ENCODE measurements at regions not wholly inside any gene's neighbourhood (a gene's known extent, or its start where the extent isn't known, plus 50 kb on each side); places are given as distances from the start of the nearest gene placed in this dataset.

DNA sequence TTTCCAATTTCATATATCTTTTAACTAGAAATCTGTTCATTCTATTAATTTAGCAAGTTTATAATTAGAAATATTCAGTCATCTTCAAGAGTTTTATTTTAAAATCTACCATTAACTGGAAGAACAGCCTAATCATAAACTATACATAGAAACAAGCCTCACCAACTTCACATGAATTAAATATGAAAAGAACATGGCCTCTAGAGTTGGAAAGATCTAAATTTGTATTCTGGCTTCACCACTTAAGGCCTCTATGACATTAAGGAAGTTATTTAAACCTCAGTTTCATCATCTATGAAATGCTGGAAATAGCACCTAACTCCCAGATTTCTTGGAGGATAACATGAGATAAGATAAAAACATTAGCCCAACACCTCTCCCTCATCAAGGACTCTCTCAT, 51.4 kb upstream of the SCN7A start:
- Histone ChIP-seq H3K27ac (ENCODE audit: low read length) (no peak overlapping the region), H3K9ac (ENCODE audit: low read length) (no peak overlapping the region), H3K36me3 (ENCODE audit: control insufficient read depth, low read depth, low read length) (no peaks in the 10 kb centered on the region), H3K27me3 (ENCODE audit: control insufficient read depth, insufficient read depth, low read length) (no peaks in the 10 kb centered on the region), H3K4me3 (ENCODE audit: low read length) (no peak overlapping the region), H3K9me3 (ENCODE audit: control insufficient read depth, low read depth, low read length) (no peaks in the 10 kb centered on the region), H3K4me1 (ENCODE audit: control insufficient read depth, low read depth, low read length) (no peaks in the 10 kb centered on the region)
